ENCODE measurements at regions not wholly inside any gene's neighbourhood (a gene's known extent, or its start where the extent isn't known, plus 50 kb on each side); places are given as distances from the start of the nearest gene placed in this dataset.

GRCh38 chr2:103817746-103818145 is 1036.2 kb upstream of the POU3F3 start:
- TF ChIP-seq POLR2A (IDR thresholded peaks at IDR 0.05; ENCODE audit: low read length) (no peak), CTCF (IDR thresholded peaks at IDR 0.05) (no peak), RAD21 (conservative IDR thresholded peaks at IDR 0.05 in 1 of 2, IDR thresholded peaks at IDR 0.05 in 1 of 2) (no peak), JUN (IDR thresholded peaks at IDR 0.05) (no peak), EP300 (IDR thresholded peaks at IDR 0.05) (no peak), SREBF2 (IDR thresholded peaks at IDR 0.05) (no peak), GATA3 (IDR thresholded peaks at IDR 0.05; ENCODE audit: borderline replicate concordance) (no peak)
